H1 (cell line): ENCODE measurements at regions not wholly inside any gene's neighbourhood (a gene's known extent, or its start where the extent isn't known, plus 50 kb on each side); places are given as distances from the start of the nearest gene placed in this dataset.

ENCODE experiments used
- EP300 ChIP-seq, 2 experiments: IDR thresholded peaks; 1 replicate in 1 of 2; 2 replicates in 1 of 2; pipeline ENCODE4 v1.6.1; 2011 to 2012; ENCODE audit warnings: low read depth in 2 of 2, low read length in 2 of 2, mild to moderate bottlenecking in 2 of 2, borderline replicate concordance in 1 of 2, inconsistent platforms in 1 of 2, moderate library complexity in 1 of 2
- GABPA ChIP-seq: IDR thresholded peaks from 2 replicates; pipeline ENCODE4 v1.6.1; 2011; ENCODE audit warnings: mild to moderate bottlenecking, low read length, moderate library complexity, borderline replicate concordance; ENCODE audit not compliant: insufficient read depth
- KDM5A ChIP-seq: fragments of 200-600 bp; IDR thresholded peaks from 2 replicates; pipeline ENCODE4 v1.7.1; 2012; ENCODE audit warnings: mild to moderate bottlenecking, low read length, inconsistent platforms, mixed read lengths
- POLR2A ChIP-seq, 2 experiments: IDR thresholded peaks; 1 replicate in 1 of 2; 2 replicates in 1 of 2; pipeline ENCODE4 v1.6.1; 2011; ENCODE audit warnings: low read depth in 2 of 2, low read length in 2 of 2, mild to moderate bottlenecking in 2 of 2; ENCODE audit errors: control extremely low read depth in 1 of 2
- POLR2AphosphoS5 ChIP-seq: IDR thresholded peaks from 2 replicates; pipeline ENCODE4 v1.6.1; 2011; ENCODE audit warnings: low read depth, low read length
- SP1 ChIP-seq: IDR thresholded peaks from 2 replicates; pipeline ENCODE4 v1.6.1; 2011; ENCODE audit warnings: low read depth, low read length
- TF ChIP-seq, protein P1 (sequence below), 3 experiments: IDR thresholded peaks; 1 replicate in 2 of 3; 2 replicates in 1 of 3; pipeline versions ENCODE4 v1.5.1 to v1.6.1; 2011; ENCODE audit warnings: low read length in 3 of 3, mild to moderate bottlenecking in 3 of 3, inconsistent platforms in 2 of 3, low read depth in 1 of 3, moderate library complexity in 1 of 3; ENCODE audit not compliant: insufficient read depth in 1 of 3; ENCODE audit errors: control extremely low read depth in 1 of 3
- TF ChIP-seq, protein P2 (sequence below): IDR thresholded peaks from 2 replicates; pipeline ENCODE4 v1.6.1; 2011; ENCODE audit warnings: low read length, improper control_type of control experiment

DNA sequence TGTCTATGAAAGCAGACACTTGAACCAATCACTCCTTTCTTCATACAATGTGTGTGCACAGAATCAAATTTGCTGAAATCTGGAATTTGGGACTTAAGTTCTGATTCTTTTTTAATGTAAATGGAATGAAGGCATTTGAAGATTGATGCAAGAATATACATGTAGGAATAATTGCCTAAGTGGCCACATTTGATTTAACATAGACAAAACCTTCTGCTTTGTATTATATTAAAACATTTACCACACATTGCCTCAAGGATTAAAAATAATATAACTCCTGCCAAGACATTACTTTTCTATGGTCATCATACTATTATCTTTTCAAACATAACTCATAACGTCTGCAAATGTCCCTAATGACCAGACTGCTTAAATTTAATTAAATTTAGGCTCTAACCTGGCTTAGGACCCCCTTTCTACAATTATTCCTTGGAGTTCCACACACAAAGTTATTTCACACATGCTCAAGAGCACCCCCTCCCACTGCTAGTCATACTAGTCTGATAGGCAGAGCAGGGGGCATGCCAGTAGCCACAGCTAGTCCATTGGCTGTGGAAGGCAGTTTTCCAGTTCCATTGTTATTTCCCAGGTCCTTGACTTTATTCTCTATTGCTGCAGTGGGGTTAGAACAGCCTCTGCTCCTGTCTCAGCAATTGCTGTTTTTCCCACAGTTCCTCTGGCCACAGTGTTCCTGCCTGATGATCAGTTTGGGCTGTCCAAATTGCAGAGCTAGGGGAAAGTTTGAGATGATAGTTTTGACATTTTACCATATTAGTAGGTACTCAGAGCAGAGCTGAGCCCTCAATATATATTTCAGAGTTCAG is 360.6 kb upstream of the GRAMD2B start:
- no peak for TF ChIP-seq POLR2A (IDR thresholded peaks at IDR 0.05; ENCODE audit: control extremely low read depth in 1 of 2, low read depth in 2 of 2, low read length in 2 of 2)
- TF ChIP-seq, protein P1, sequence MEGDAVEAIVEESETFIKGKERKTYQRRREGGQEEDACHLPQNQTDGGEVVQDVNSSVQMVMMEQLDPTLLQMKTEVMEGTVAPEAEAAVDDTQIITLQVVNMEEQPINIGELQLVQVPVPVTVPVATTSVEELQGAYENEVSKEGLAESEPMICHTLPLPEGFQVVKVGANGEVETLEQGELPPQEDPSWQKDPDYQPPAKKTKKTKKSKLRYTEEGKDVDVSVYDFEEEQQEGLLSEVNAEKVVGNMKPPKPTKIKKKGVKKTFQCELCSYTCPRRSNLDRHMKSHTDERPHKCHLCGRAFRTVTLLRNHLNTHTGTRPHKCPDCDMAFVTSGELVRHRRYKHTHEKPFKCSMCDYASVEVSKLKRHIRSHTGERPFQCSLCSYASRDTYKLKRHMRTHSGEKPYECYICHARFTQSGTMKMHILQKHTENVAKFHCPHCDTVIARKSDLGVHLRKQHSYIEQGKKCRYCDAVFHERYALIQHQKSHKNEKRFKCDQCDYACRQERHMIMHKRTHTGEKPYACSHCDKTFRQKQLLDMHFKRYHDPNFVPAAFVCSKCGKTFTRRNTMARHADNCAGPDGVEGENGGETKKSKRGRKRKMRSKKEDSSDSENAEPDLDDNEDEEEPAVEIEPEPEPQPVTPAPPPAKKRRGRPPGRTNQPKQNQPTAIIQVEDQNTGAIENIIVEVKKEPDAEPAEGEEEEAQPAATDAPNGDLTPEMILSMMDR (IDR thresholded peaks at IDR 0.05; ENCODE audit: control extremely low read depth in 1 of 3, insufficient read depth in 1 of 3, low read depth in 1 of 3, low read length in 3 of 3): no peak
- TF ChIP-seq EP300 (IDR thresholded peaks at IDR 0.05; ENCODE audit: borderline replicate concordance in 1 of 2, low read depth in 2 of 2, low read length in 2 of 2): no peak
- TF ChIP-seq POLR2AphosphoS5: no peak
- TF ChIP-seq KDM5A: no peak
- TF ChIP-seq, protein P2, sequence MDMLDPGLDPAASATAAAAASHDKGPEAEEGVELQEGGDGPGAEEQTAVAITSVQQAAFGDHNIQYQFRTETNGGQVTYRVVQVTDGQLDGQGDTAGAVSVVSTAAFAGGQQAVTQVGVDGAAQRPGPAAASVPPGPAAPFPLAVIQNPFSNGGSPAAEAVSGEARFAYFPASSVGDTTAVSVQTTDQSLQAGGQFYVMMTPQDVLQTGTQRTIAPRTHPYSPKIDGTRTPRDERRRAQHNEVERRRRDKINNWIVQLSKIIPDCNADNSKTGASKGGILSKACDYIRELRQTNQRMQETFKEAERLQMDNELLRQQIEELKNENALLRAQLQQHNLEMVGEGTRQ: no peak
- TF ChIP-seq GABPA: no peak
- no peak for TF ChIP-seq SP1
